ENCODE measurements at regions not wholly inside any gene's neighbourhood (a gene's known extent, or its start where the extent isn't known, plus 50 kb on each side); places are given as distances from the start of the nearest gene placed in this dataset.

DNA sequence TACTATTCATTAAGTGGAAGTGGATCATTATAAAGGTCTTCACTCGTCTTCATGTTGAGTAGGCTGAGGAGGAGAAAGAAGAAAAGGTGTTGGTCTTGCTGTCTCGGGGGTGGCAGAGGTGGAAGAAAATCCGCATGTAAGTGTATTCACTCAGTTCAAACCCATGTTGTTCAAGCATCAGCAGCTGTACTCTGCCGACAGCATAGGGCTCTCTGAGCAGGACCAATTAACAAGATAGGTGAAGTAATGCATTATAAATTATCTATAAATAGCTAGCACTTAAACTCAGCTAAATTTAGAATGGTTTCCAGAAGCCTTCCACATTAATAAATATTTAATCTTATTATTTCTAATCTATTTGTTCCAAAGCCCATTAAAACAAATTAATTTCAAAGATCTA is 116.8 kb downstream of the RGS2 start:
- no peak for DNase-seq (ENCODE audit: low spot score)
- Histone ChIP-seq H3K27ac (ENCODE audit: low read depth, low read length, poor library complexity, severe bottlenecking) (no peak overlapping the region), H3K4me3 (ENCODE audit: low read depth, low read length, poor library complexity, severe bottlenecking) (no peak overlapping the region), H3K9me3 (ENCODE audit: low read depth, low read length, poor library complexity, severe bottlenecking) (no peaks in the 10 kb centered on the region), H3K4me1 (ENCODE audit: insufficient read depth, low read length, poor library complexity, severe bottlenecking) (no peaks in the 10 kb centered on the region), H3K27me3 (replicated peaks; ENCODE audit: insufficient read depth, low read depth, low read length, poor library complexity) (no peaks in the 10 kb centered on the region), H3K36me3 (ENCODE audit: insufficient read depth, low read length, poor library complexity, severe bottlenecking) (no peaks in the 10 kb centered on the region)
- CTCF ChIA-PET: no interaction called here
- POLR2A ChIA-PET (ENCODE audit: low non-redundant PET): no interaction called here
- intact Hi-C loops (cut with micrococcal nuclease; ENCODE audit: unreplicated experiment): no loop called here
- TF ChIP-seq, protein P1, sequence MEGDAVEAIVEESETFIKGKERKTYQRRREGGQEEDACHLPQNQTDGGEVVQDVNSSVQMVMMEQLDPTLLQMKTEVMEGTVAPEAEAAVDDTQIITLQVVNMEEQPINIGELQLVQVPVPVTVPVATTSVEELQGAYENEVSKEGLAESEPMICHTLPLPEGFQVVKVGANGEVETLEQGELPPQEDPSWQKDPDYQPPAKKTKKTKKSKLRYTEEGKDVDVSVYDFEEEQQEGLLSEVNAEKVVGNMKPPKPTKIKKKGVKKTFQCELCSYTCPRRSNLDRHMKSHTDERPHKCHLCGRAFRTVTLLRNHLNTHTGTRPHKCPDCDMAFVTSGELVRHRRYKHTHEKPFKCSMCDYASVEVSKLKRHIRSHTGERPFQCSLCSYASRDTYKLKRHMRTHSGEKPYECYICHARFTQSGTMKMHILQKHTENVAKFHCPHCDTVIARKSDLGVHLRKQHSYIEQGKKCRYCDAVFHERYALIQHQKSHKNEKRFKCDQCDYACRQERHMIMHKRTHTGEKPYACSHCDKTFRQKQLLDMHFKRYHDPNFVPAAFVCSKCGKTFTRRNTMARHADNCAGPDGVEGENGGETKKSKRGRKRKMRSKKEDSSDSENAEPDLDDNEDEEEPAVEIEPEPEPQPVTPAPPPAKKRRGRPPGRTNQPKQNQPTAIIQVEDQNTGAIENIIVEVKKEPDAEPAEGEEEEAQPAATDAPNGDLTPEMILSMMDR (conservative IDR thresholded peaks at IDR 0.05; ENCODE audit: low read depth, low read length): no peak
- no peak for TF ChIP-seq EZH2 (IDR thresholded peaks at IDR 0.05; ENCODE audit: borderline replicate concordance, low read depth, low read length, poor library complexity, severe bottlenecking)
- no TSS peak for BruUV-seq (replicated peaks)

DNA sequence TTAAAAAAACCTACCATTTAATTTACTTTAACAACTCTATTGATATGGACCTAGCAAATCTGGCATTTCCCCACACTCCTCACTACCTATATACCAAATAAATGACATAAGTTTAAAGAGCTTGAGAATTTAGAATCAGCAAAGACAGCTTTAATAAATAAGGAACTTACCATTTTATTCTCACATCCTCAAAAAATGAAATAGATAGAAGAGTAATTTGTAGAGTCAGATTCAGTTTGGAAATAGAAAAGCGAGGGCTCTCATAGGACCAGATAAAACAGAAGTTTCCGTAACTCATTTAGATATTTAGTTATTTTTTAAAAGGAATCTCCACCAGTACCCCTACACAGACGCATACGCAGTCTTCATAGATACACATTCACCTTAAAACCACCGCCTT is 117.9 kb downstream of the RGS2 start:
- TF ChIP-seq, protein P1 (conservative IDR thresholded peaks at IDR 0.05; ENCODE audit: low read depth, low read length): no peak
- no peak for TF ChIP-seq EZH2 (IDR thresholded peaks at IDR 0.05; ENCODE audit: borderline replicate concordance, low read depth, low read length, poor library complexity, severe bottlenecking)
- Histone ChIP-seq H3K4me3 (ENCODE audit: low read depth, low read length, poor library complexity, severe bottlenecking) (no peak overlapping the region), H3K27ac (ENCODE audit: low read depth, low read length, poor library complexity, severe bottlenecking) (no peak overlapping the region), H3K36me3 (ENCODE audit: insufficient read depth, low read length, poor library complexity, severe bottlenecking) (no peaks in the 10 kb centered on the region), H3K4me1 (ENCODE audit: insufficient read depth, low read length, poor library complexity, severe bottlenecking) (no peaks in the 10 kb centered on the region), H3K27me3 (replicated peaks; ENCODE audit: insufficient read depth, low read depth, low read length, poor library complexity) (no peaks in the 10 kb centered on the region), H3K9me3 (ENCODE audit: low read depth, low read length, poor library complexity, severe bottlenecking) (no peaks in the 10 kb centered on the region)
- POLR2A ChIA-PET (ENCODE audit: low non-redundant PET): no interaction called here
- no TSS peak for BruUV-seq (replicated peaks)
- DNase-seq (ENCODE audit: low spot score): no peak
- intact Hi-C loops (cut with micrococcal nuclease; ENCODE audit: unreplicated experiment): no loop called here
- CTCF ChIA-PET: no interaction called here

DNA sequence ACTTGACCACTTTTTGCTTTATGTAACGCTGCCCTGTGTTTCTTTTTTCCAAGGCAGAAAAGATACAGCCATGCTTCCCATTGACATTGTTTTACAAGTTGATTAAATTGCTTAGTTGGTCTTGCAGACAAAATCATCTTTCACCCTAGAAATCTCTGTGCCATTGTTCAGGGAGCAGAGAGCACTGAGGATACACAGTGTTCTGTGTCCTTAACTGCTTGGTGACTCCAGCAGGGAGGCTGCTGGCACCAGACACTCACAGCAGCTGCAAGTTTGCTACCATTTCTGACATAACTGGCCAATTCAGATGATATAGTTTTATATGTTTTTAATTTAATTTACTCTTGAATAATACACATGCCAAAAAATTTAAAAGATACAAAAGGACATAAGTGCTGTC is 118.7 kb downstream of the RGS2 start:
- intact Hi-C loops (cut with micrococcal nuclease; ENCODE audit: unreplicated experiment): no loop called here
- ChIA-PET POLR2A (ENCODE audit: low non-redundant PET) (no interaction called here), CTCF (no interaction called here)
- no peak for DNase-seq (ENCODE audit: low spot score)
- no peak overlapping the region for H3K27ac ChIP-seq (ENCODE audit: low read depth, low read length, poor library complexity, severe bottlenecking)
- no peaks in the 10 kb centered on the region for H3K4me1 ChIP-seq (ENCODE audit: insufficient read depth, low read length, poor library complexity, severe bottlenecking)
- H3K27me3 ChIP-seq (replicated peaks; ENCODE audit: insufficient read depth, low read depth, low read length, poor library complexity): no peaks in the 10 kb centered on the region
- H3K9me3 ChIP-seq (ENCODE audit: low read depth, low read length, poor library complexity, severe bottlenecking): no peaks in the 10 kb centered on the region
- TF ChIP-seq EZH2 (IDR thresholded peaks at IDR 0.05; ENCODE audit: borderline replicate concordance, low read depth, low read length, poor library complexity, severe bottlenecking): no peak
- TF ChIP-seq, protein P1 (conservative IDR thresholded peaks at IDR 0.05; ENCODE audit: low read depth, low read length): no peak
- no TSS peak for BruUV-seq (replicated peaks)
- no peak overlapping the region for H3K4me3 ChIP-seq (ENCODE audit: low read depth, low read length, poor library complexity, severe bottlenecking)
- H3K36me3 ChIP-seq (ENCODE audit: insufficient read depth, low read length, poor library complexity, severe bottlenecking): no peaks in the 10 kb centered on the region
